HG03139 (cell line): ENCODE measurements at regions not wholly inside any gene's neighbourhood (a gene's known extent, or its start where the extent isn't known, plus 50 kb on each side); places are given as distances from the start of the nearest gene placed in this dataset.

Experiments used
- ATAC-seq: cut with Tn5 transposase; IDR thresholded peaks from one replicate; pipeline ENCODE4 v1.9.1; 2021; ENCODE audit not compliant: unreplicated experiment

DNA sequence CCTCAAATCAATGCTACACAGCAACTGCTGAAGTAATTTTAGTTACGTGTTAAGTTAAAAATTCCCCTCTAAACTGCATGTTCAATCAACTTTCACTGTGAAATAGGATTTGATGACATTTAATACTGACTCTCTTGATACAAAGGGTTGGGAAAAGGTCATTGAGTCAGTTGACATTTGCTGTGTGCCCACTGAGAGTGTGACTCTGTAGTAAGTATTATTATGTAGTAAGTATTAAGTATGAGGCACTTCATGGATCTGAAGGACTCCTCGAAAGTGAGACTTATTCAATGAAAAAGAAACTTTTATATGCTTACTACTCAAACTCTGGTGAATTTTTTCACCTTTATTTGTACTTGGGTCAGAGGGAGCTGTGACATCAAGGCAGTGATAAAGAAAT lies 83.1 kb upstream of the S1PR1 start:
- ATAC-seq = no peak

DNA sequence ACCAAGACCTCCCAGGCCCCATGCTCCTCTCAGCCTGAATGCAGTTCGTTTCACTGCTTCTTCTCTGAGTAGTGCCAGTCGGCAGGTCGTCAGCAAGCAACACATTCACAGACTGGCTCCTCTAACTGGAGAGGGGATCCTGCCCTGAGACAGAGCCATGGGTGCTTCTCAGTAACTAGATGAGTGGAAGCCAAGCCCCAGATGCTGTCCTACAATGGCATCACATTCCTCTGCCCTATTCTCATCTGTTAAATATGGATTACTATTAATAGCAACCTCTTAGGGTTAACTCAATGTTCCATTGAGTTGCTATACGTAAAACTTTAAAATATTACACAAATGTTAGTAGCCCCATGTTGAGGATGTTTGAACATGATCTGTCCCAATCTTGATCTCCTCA lies 84.2 kb upstream of the S1PR1 start:
- ATAC-seq = no peak

DNA sequence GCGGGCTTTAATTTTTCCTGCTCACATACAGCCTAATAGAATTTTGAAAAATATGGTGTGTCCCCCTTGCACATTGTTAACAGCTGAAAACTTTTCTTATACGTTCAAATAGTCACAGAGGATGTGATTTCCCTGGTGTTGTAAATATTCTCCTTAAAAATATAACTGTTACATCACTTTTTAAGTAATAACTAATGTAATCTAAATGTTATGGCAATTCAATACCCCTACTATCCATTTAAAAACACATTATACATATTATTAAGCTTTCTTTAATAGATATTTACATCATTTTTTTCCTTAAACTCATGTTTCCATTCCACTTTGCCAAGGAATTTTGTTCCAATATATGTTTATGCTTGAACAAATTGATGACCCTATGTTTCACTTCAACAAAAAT lies 85.5 kb upstream of the S1PR1 start:
- ATAC-seq = no peak

DNA sequence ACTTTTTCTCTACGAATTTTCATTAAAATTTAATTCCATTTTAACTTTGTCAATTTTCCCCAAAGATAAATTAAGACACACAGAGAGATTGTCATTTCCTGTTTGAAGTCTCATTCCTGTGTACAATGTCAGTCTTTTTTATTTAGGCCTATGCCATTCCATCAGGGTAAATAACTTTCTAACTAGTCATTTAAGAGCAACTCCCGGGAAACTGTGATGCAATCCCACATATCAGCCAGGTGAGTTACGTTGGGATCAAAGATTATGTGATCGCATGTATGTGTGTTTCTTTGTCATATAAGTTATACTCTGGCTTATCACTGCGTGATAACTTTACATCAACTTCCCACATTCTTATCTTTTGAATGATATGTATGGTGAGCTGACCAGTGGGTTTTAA lies 86.1 kb upstream of the S1PR1 start:
- ATAC-seq = no peak

DNA sequence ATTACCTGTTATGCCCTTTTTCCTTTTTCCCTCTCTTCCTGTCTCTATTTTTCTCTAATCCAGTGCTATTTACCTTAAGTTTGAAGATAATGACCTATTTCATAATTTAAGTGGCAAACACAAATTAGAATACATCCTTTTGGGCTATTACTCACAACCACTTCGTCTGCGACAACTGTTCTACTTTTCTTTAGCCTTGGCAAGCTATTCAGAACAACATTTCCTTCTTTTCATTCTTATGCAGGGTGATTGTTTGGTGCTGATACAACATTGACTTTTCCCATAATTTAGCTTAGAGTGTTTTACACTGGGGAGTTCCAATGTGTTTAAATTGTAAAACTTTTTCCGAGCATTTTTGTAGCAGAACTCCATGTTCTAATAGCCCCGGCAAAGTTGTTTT lies 86.6 kb upstream of the S1PR1 start:
- ATAC-seq = no peak

DNA sequence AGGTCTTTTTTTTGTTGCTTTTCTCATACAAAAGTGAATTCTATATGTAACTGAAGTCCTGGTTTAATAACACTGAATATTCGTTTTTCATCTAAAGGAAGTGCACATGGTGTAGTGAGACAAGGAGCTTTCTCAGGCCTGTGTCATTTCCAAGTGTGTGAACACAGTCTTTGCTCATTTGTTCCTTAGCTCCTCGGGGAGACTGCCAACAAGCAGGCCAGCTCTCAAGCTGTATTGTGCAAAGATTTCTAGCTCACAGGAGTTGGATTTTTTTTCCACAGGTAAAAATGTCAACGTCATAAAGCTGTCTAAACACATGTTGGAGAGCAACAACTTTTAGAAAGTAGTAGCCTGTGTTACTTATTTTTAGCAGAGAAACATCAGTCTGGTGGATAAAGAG lies 87.8 kb upstream of the S1PR1 start:
- no peak for ATAC-seq

DNA sequence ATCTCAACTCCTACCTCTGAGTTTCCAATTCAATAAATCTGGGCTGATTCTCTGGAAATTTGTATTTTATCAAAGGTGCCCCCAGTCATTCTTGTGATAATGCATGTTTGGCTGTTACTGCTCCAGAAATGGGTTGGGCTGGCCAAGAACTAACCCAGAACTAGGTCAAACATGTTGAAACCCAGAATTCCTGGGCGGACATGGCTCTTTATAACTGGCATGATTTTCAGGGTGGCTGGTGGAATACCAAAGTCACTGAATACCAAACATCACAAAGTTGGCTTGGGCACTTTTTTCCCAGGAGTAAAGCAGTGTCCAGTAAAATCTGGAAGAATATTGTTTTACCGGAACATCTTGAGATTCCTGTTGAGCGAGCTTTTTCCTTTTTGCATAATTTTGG lies 89.4 kb upstream of the S1PR1 start:
- no peak for ATAC-seq

DNA sequence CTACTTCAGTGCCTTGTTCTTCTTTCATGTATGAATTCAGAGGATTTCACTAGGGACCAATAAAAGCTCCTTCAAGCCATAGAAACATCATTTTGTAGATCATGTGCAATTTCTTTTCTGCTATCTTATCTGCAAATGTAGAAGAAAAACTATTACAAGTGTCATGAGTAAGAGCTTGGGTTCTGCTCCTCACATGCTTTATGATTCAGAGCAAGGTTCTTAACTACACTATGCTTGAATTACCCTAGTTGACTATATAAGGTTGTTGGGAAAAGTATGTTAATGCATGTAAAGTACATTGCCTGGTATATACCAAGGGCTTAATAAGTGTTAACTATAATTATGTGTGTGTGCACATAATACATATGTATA lies 91.4 kb upstream of the S1PR1 start:
- ATAC-seq = no peak

DNA sequence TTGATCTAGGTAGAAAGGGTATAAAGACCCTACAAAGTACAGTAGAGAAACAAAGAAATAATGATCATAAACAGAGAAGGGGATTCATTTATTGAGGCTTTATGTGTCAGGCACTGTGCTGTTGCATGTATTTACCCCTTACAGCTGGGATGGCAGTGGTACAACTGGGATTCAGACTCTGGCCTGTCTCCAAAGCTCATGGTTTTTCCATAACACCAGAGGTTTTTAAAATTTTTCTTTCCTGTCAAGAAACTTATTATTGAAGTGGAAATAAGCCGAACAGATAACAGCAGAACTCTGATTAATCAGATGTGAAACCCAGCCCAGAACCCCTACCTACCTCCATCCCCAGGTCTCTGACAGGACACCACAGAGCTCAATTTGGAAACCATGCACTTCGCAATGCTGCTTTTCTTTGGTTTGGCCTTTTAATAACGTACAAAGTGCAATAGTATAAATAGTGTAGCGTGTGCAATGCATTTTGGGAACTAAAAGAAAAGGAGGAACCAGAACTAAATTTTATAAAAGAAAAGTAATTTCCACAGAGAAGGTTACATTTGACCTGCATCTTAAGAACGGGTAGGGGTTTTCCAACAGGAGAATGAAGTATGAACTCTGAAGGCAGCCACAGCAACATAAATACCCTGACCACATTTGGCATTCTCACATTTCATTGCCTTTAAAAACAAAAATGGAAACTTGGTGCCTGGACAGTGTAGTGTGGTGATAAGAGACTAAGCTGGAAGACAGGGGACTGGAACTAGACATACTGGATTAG lies 92.0 kb upstream of the S1PR1 start:
- no peak for ATAC-seq

DNA sequence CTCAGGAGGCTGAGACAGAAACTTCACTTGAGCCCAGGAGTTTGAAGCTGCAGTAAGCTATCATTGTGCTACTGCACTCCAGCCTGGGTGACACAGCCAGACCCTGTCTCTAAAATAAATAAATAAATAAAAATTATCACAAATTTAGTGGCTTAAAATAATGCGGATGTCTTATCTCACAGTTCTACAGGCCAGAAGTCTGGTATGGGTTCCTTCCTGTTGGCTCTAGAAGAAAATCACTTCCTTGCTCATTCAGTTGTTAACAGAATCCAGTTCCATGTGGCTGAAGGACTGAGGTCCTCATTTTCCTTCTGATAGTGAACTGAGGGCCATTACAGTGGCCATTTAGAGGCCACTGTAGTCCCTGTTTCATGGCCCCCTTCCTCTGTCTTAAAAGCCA lies 94.6 kb upstream of the S1PR1 start:
- ATAC-seq = no peak

DNA sequence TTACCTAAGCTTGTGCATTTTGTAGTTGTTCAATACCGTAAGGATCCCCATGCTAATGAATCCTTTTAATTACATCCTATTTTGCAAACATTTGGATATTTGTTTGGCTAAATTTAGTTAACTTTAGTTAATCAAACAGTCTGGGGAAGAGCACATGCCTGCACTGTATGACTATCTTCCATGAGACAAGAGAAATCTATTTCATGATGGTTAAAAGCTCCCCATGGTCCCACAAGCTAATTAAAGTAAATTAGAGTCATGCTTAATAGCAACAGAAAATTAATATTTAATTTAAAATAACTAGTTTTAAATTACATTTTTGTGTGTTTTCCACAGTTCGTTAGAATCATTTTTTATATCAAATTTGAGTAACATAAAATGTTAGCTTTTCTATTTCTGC lies 95.4 kb upstream of the S1PR1 start:
- ATAC-seq = no peak

DNA sequence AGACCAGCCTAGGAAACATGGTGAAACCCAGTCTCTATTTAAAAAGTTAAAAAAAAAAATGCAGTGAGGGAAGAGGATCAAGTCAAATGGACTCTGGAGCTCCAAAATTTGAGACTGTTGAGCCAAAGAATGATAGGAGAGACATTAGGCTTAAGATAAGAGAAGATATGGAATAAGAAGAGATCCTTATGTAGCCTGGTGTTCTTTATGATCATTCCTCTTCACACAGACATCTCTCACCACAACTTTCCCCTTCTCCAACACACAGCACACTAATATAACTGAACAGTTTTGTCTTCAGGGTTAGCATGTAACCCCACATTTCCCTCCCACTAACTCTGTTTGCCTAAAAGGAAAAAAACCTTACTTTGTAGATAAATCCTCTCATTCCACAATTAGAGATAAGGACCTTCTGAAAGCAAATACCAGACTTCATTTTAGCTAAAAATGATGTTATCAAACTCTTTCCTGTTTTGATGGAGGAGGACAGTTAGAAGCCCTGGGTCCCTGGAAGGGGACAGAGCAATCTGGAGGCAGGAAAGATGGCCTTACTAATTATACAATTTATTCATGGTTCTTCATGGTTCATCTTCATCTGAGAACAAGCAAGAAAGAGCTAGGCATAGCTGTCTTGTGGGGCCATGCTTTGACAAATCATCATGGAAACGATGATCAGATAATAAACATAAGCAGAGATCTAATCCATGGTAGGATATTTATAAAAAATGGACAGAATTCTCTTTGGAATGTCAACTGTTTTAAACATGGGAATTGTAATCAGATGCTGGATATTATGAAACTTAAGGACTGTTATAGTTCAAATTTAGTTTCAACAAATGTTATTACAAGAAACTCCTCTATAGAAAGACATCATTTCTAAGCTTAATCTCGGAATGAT lies 96.7 kb upstream of the S1PR1 start:
- ATAC-seq = no peak

DNA sequence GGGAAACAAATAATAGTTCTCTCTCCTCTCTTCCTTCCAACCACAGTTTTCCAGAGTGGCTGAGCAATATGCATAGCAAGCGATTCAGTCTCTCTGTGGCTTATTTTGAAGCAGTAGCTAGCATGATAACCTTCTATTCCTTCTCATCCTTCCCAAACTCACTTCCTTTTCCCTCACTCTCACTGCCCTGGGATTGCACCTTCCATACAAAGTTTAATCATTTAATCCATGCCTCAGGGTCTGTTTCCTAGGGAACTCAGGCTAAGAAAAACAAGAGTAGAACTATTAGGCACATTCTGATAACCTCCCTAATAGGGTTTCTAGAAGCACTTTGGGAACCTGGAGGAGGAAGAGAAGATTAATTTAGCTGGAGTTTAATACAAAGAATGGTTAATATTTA lies 97.7 kb upstream of the S1PR1 start:
- ATAC-seq = no peak

DNA sequence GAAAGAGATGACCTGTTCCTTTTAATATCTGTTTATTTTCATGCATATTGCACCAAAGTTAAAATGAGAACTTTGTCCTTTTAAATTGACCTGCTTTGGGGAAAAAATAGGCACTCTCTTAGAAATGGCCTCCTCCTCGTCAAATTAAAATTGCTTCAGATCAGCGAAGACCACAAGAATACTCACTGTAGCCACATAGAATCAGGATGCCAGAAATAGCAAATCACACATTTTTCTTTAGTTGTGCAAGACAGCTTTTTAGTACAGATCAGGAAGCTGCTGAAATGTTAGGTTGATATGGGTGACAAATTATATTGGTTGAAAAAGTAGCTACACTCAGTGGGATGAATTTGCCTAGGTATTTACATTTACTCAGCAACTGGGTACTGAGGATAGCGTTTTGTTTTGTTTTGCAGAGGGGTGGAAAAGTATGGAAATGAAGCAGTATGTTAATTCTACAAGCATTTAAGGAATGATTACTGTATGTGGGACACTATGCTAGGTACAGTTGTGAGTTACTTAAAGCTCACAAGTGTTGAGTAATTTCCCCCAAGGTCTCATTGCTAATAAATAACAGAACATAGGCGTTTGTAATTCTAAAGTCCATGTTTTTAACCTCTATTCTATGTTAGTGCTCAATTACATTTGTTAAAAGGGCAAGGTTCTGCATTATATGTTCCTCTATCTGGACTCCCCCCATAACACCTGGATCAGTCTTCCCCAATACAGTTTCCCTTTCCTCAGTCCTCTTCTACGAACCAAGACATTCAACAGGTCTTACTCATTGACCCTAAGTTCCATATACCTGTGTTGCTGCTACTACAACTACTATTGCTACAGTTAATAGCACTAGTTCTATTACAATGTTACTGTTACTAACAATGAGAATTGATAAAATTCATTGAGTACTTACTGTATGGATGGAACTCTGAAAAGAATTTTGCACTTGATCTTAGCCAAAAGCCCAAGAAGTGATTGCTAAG lies 99.4 kb upstream of the S1PR1 start:
- ATAC-seq = no peak

DNA sequence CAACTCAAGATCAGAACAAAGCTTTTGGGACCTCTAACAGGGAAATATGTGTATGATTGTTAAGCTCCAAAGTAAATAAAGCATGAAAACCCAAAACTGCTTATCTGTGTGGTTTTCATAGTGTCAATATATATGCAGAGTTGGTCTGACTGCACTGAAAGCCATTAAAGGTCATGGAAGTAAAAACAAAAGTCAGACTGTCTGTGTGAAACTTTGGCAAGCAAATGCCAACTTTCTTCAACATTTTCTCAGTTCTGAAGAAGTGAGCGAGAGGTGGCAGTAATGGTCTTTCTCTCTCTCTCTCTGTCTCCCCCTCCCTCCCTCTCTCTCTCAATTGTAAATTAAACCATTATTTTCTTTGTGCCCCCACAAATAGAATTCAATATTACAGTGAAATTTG lies 100.1 kb upstream of the S1PR1 start:
- ATAC-seq = no peak

DNA sequence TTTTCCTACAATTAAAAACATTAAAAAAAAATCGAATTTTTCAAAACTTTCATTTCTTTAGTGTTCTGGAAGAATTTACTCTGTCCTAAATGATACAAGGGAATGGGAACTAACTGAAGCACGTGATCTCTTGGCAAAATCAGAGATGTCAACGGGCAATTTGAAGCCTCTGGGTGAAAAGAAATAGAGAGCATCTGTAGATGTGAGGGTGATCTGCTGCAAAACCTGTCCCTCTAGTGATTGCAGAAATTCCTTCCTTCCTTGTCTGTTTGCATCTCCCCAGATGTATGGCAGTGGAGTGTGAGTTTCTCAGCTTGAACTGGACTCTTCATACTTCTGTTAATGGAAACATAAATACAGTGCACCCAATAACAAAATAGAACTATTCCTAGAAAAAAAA lies 100.5 kb upstream of the S1PR1 start:
- no peak for ATAC-seq

DNA sequence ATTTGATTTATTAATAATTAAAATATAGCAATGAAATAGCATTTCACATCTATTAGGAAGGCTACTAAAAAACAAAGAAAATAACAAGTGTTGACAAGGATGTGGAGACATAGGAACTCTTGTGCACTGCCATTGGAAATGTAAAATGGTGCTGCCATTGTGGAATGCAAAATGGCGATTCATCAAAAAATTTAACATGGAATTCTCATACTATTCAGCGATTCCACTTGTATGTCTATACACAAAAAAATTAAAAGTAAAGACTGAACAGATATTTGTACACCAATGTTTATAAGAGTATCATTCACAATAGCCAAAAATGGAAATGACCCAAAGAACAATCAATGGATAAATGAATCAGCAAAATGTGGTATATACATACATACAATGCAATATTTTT lies 101.3 kb upstream of the S1PR1 start:
- no peak for ATAC-seq

DNA sequence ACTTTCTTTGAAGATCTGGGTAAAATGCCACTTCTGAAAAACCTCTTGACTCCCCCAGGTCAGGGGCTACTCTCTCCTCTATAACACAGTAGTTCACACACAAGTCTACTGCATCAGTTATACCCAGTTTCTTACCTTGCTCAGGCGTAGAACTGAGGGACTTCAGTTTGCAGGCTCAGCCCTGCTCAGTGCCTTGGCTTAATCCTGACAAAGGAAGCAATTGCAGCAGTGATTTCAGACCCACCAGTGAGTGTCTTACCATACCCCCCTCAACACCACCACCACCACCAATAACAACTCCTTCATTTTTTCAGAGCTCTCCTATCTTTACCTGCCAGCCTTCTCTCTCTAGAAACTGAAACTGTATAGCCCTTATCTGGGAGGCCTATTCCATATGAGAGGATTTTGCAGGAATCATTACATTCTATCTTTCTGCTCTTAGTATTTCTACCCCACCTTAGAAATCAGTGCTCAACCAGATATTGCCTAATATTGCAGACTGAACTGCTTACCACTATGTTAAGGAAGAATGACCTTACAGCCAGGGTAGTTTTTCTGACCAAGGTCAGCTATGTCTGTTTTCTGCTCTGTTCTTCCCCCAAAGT lies 105.5 kb upstream of the S1PR1 start:
- no peak for ATAC-seq

DNA sequence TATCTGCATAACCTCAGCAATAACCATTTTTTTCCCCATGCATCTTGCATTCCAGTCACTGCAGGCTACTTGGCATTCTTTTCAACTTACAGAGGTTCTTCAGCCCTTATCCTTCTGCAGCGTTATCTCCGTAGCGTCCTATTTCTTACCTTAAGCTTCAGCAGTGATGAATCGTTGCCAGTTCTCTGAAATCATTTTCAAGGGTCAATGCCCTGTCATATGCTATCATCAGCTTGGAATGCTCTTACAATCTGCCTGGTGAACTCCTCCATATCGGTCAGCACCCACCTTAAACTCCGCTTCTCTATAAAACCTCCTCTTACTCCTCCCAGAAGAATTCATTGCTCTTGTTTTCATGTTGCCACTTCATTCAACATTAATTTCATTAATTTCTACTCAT lies 105.1 kb upstream of the DPH5 start:
- no peak for ATAC-seq

DNA sequence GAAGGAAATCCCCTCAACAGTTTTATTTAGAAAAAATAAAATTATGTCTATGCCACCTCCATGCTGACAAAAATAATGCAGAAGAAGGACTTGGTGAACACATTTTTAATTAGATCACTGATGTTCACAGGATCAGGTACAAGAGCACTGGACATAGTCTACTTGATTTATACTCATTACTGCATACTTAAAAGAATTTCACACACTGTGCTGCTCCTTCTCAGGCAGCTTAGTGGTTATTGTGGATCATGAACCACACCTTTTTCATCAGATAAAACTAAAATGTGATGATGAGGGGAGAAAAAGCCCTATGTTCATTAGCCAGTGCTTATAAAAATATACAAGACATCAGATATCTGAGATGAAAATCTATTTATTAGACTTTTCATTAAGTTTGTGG lies 103.3 kb upstream of the DPH5 start:
- ATAC-seq = no peak

DNA sequence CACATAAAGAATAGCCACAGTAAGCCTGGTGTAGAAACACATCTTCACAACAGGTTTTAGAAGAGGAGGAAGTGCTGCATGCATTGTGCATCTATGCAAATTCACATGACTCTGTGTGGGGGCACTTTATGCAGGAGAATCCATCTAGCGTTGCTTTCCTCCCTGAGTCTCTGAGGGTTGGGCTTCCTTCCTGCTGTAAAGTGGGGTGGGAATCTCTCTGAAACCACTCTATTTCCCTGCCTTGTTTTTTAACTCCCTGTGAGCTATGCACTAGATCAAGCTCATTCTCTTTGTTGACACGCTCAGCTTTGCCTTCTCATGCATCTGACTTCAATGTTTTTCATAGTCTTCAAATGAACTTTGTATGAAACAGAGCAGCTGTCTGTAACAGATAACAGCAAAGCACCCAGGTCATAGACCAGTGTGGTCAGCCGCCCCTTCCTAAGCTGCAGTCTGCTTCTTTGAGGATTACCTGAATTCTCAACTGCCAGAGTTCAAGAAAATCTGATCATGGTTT lies 102.7 kb upstream of the DPH5 start:
- ATAC-seq = peak; percentile 95
